Uterus (tissue), 2 donors: ENCODE measurements at regions not wholly inside any gene's neighbourhood (a gene's known extent, or its start where the extent isn't known, plus 50 kb on each side); places are given as distances from the start of the nearest gene placed in this dataset.

Experiments used
- POLR2A ChIP-seq, 2 donors: fragments of 450-650 bp; IDR thresholded peaks; one replicate each; pipeline ENCODE4 v1.6.1; 2016; ENCODE audit warnings: antibody characterized with exemption in 2 of 2, mild to moderate bottlenecking in 1 of 2, moderate library complexity in 1 of 2
- TF ChIP-seq, protein P1 (sequence below), 4 experiments: fragments of 200-600 bp in 2 of 4; fragments of 450-650 bp in 2 of 4; sonication (generic) in 2 of 4; IDR thresholded peaks; one replicate each; pipeline ENCODE4 v1.5.1; 2016 to 2019; ENCODE audit warnings: antibody characterized with exemption in 4 of 4, mild to moderate bottlenecking in 2 of 4, moderate library complexity in 1 of 4

DNA sequence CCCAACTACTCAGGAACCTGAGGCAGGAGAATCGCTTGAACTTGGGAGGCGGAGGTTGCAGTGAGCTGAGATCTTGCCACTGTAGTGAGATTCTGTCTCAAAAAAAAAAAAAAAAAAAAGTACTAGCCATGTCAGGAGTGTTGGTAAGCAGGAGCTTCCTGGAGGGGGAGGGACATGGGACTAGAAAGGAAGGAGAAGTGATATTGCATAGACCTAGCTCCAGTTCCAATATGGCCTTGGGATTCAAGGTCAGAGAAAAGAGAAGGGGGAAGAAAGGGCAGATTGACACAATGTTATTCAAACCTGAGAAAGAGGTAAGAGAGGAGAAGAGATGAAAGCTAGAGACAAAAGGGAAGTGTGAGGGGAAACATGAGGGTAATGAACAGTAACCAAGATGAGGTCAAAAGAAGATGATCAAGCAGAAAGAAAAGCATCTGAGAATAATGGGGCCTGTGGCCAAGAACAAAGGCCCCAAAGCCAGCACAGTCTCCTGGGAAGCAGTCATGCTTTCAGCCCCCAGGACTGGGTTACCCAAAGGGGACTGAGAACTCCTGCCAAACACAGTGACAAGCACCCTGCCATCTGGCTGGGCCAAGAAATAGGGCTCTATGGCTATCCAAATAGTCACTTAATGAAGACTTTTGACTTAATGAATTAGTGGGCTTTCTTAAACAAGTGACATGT is 51.7 kb upstream of the FTH1 start:
- TF ChIP-seq, protein P1, sequence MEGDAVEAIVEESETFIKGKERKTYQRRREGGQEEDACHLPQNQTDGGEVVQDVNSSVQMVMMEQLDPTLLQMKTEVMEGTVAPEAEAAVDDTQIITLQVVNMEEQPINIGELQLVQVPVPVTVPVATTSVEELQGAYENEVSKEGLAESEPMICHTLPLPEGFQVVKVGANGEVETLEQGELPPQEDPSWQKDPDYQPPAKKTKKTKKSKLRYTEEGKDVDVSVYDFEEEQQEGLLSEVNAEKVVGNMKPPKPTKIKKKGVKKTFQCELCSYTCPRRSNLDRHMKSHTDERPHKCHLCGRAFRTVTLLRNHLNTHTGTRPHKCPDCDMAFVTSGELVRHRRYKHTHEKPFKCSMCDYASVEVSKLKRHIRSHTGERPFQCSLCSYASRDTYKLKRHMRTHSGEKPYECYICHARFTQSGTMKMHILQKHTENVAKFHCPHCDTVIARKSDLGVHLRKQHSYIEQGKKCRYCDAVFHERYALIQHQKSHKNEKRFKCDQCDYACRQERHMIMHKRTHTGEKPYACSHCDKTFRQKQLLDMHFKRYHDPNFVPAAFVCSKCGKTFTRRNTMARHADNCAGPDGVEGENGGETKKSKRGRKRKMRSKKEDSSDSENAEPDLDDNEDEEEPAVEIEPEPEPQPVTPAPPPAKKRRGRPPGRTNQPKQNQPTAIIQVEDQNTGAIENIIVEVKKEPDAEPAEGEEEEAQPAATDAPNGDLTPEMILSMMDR (IDR thresholded peaks at IDR 0.05), result no peak
- TF ChIP-seq POLR2A (IDR thresholded peaks at IDR 0.05), result no peak
